ENCODE measurements at regions not wholly inside any gene's neighbourhood (a gene's known extent, or its start where the extent isn't known, plus 50 kb on each side); places are given as distances from the start of the nearest gene placed in this dataset.

- TF ChIP-seq POLR2AphosphoS5 (IDR thresholded peaks at IDR 0.05) (no peak), CTCF (IDR thresholded peaks at IDR 0.05) (no peak), POLR2A (IDR thresholded peaks at IDR 0.05) (no peak)
Observed at GRCh38 chrX:113954297-113954696, 629.6 kb upstream of the HTR2C start.

All from gastroesophageal sphincter (tissue), 3 donors.